ENCODE measurements at regions not wholly inside any gene's neighbourhood (a gene's known extent, or its start where the extent isn't known, plus 50 kb on each side); places are given as distances from the start of the nearest gene placed in this dataset.

DNA sequence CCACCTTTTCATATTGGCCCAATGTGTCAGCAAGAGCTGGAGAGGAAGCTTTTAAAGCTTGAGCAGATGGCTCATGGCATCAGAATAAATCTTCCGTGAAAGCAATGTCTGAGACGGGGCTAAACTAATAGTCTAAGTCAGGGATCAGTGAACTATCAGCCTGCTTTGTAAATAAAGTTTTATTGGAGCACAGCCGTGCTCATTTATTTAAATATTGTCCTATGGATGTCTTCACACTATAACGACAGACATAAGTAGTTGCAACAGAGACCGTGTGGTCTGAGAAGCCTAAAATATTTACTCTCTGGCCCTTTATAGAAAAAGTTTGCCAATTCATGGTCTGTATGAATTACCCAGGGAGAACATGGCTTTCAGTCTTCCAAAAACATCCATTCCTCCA is 85.6 kb upstream of the SLC44A1 start:
- Histone ChIP-seq H3K9me3 (no peaks in the 10 kb centered on the region), H3K36me3 (no peaks in the 10 kb centered on the region), H3K27me3 (no peaks in the 10 kb centered on the region), H3K4me1 (no peaks in the 10 kb centered on the region), H3K4me3 (no peak overlapping the region), H3K27ac (no peak overlapping the region)
- TF ChIP-seq POLR2AphosphoS5 (IDR thresholded peaks at IDR 0.05): no peak
- no peak for TF ChIP-seq POLR2A (IDR thresholded peaks at IDR 0.05)
- no peak for TF ChIP-seq CTCF (IDR thresholded peaks at IDR 0.05)
- intact Hi-C loops (cut with DNase I; ENCODE audit: low total_unique reads): no loop called here
- no peak for DNase-seq (ENCODE audit: low spot score in 2 of 2)

- no peaks in the 10 kb centered on the region for H3K36me3 ChIP-seq
- TF ChIP-seq POLR2A (IDR thresholded peaks at IDR 0.05) (no peak), CTCF (IDR thresholded peaks at IDR 0.05) (no peak), POLR2AphosphoS5 (IDR thresholded peaks at IDR 0.05) (no peak)
- intact Hi-C loops (cut with DNase I; ENCODE audit: low total_unique reads): no loop called here
Observed at GRCh38 chr9:105168870-105169319, 75.6 kb upstream of the SLC44A1 start.

DNA sequence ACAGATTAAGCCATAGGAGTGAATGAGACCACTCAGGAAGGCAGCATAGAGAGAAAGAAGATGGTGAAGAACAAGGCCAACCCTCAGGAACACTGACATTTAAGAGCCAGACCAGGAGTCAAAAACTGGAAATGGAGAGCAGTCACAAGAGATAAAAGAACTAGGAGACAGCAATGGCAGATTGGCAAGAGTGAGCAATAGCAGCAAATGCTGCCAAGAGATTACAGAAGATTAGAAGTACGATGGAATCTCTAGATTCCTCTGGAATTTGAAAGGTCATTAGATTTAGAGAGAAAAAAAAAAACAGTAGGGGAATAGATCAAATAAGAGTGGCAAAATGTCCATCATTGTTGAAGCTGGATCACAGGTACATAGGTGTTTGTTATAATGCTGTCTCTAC is 73.4 kb upstream of the SLC44A1 start:
- H3K4me1 ChIP-seq: no peaks in the 10 kb centered on the region
- H3K27ac ChIP-seq: no peak overlapping the region
- intact Hi-C loops (cut with DNase I; ENCODE audit: low total_unique reads): no loop called here
- no peak overlapping the region for H3K4me3 ChIP-seq
- no peaks in the 10 kb centered on the region for H3K36me3 ChIP-seq
- no peaks in the 10 kb centered on the region for H3K9me3 ChIP-seq
- TF ChIP-seq POLR2A (IDR thresholded peaks at IDR 0.05): no peak
- no peak for TF ChIP-seq POLR2AphosphoS5 (IDR thresholded peaks at IDR 0.05)
- no peak for TF ChIP-seq CTCF (IDR thresholded peaks at IDR 0.05)
- DNase-seq (ENCODE audit: low spot score in 2 of 2): no peak
- no peaks in the 10 kb centered on the region for H3K27me3 ChIP-seq

More at GRCh38 chr9:105168870-105169319, 75.6 kb upstream of the SLC44A1 start:
- H3K9me3 ChIP-seq: no peaks in the 10 kb centered on the region
- no peaks in the 10 kb centered on the region for H3K4me1 ChIP-seq
- H3K27ac ChIP-seq: no peak overlapping the region
- no peaks in the 10 kb centered on the region for H3K27me3 ChIP-seq
- DNase-seq (ENCODE audit: low spot score in 2 of 2): no peak
- no peak overlapping the region for H3K4me3 ChIP-seq

- intact Hi-C loops (cut with DNase I; ENCODE audit: low total_unique reads): no loop called here
- no peaks in the 10 kb centered on the region for H3K4me1 ChIP-seq
- H3K27me3 ChIP-seq: no peaks in the 10 kb centered on the region
- no peak for TF ChIP-seq POLR2AphosphoS5 (IDR thresholded peaks at IDR 0.05)
- no peak for TF ChIP-seq CTCF (IDR thresholded peaks at IDR 0.05)
- TF ChIP-seq POLR2A (IDR thresholded peaks at IDR 0.05): no peak
- no peaks in the 10 kb centered on the region for H3K9me3 ChIP-seq
- H3K4me3 ChIP-seq: no peak overlapping the region
- no peak for DNase-seq (ENCODE audit: low spot score in 2 of 2)
- H3K27ac ChIP-seq: no peak overlapping the region
- no peaks in the 10 kb centered on the region for H3K36me3 ChIP-seq
Observed at GRCh38 chr9:105171589-105171988, 72.9 kb upstream of the SLC44A1 start.

DNA sequence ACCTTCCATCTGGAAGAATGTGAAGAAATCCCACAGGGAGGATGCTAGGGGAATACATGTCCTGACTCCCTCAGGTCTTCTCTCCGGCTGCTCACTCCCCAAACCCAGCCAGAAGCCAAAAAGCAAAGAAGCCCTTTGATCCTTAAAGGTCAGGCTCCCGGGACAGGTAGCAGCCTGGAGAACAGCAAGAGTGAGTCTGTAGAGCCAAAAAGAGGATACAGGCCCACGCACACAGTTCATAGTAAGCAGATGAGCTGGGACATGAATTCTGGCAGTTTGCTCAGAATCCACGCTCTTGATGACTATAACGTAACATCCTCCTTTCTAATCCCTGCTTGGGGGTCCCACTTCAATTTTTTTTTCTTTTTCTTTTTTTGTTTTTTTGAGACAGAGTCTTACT is 72.0 kb upstream of the SLC44A1 start:
- Histone ChIP-seq H3K27me3 (no peaks in the 10 kb centered on the region), H3K9me3 (no peaks in the 10 kb centered on the region), H3K4me3 (no peak overlapping the region), H3K36me3 (no peaks in the 10 kb centered on the region), H3K4me1 (no peaks in the 10 kb centered on the region), H3K27ac (no peak overlapping the region)
- intact Hi-C loops (cut with DNase I; ENCODE audit: low total_unique reads): no loop called here
- no peak for TF ChIP-seq POLR2AphosphoS5 (IDR thresholded peaks at IDR 0.05)
- TF ChIP-seq CTCF (IDR thresholded peaks at IDR 0.05): no peak
- no peak for TF ChIP-seq POLR2A (IDR thresholded peaks at IDR 0.05)
- DNase-seq (ENCODE audit: low spot score in 2 of 2): no peak
